A673 (cell line): ENCODE measurements at regions not wholly inside any gene's neighbourhood (a gene's known extent, or its start where the extent isn't known, plus 50 kb on each side); places are given as distances from the start of the nearest gene placed in this dataset.

Experiments used
- BruUV-seq: library from RNA; stranded (reverse); fragments of 400-500 nt; replicated peaks from 2 replicates; lab custom pipeline; 2021; lab: Mats Ljungman, UMichigan
- CTCF ChIA-PET: fragments of 300-600 bp; sonication (Branson Sonifier 250); formaldehyde crosslinking; loops from one replicate; lab custom pipeline; 2022; ENCODE audit warnings: antibody characterized with exemption; lab: Charles Lee
- POLR2A ChIA-PET: fragments of 300-600 bp; sonication (Branson Sonifier 250); formaldehyde crosslinking; loops from one replicate; lab custom pipeline; 2022; ENCODE audit warnings: antibody characterized with exemption; ENCODE audit not compliant: low non-redundant PET; lab: Charles Lee
- DNase-seq: peaks from one replicate; pipeline ENCODE4 v3.0.0-alpha.2; 2015; ENCODE audit warnings: low spot score
- H3K27ac ChIP-seq: fragments of 200-600 bp; sonication (generic); 2 replicates; pipeline ENCODE4 v1.5.1; 2016; ENCODE audit warnings: mixed run types, low read depth, mild to moderate bottlenecking, mixed read lengths, antibody characterized with exemption, low read length; ENCODE audit not compliant: poor library complexity, severe bottlenecking
- H3K27me3 ChIP-seq: fragments of 200-600 bp; sonication (generic); replicated peaks from 2 replicates; pipeline ENCODE4 v1.6.1; 2017; ENCODE audit warnings: mixed run types, low read depth, mild to moderate bottlenecking, mixed read lengths, antibody characterized with exemption, low read length; ENCODE audit not compliant: insufficient read depth, poor library complexity
- H3K36me3 ChIP-seq: fragments of 200-600 bp; sonication (generic); 2 replicates; pipeline ENCODE4 v1.6.1; 2016; ENCODE audit warnings: mixed run types, mild to moderate bottlenecking, mixed read lengths, antibody characterized with exemption, low read length; ENCODE audit not compliant: insufficient read depth, poor library complexity, severe bottlenecking
- H3K4me1 ChIP-seq: fragments of 200-600 bp; sonication (generic); 2 replicates; pipeline ENCODE4 v1.6.1; 2017; ENCODE audit warnings: mixed run types, mild to moderate bottlenecking, mixed read lengths, antibody characterized with exemption, low read length; ENCODE audit not compliant: insufficient read depth, poor library complexity, severe bottlenecking
- H3K4me3 ChIP-seq: fragments of 200-600 bp; sonication (generic); 2 replicates; pipeline ENCODE4 v1.5.1; 2016; ENCODE audit warnings: low read depth, mixed run types, mild to moderate bottlenecking, mixed read lengths, low read length; ENCODE audit not compliant: poor library complexity, severe bottlenecking
- H3K9me3 ChIP-seq: fragments of 200-600 bp; sonication (generic); 2 replicates; pipeline ENCODE4 v1.6.1; 2016; ENCODE audit warnings: mixed run types, low read depth, mild to moderate bottlenecking, mixed read lengths, antibody characterized with exemption, low read length; ENCODE audit not compliant: poor library complexity, severe bottlenecking
- EZH2 ChIP-seq: fragments of 200-600 bp; sonication (generic); IDR thresholded peaks from 2 replicates; pipeline ENCODE4 v1.6.1; 2017; ENCODE audit warnings: borderline replicate concordance, low read depth, mild to moderate bottlenecking, mixed read lengths, antibody characterized with exemption, low read length; ENCODE audit not compliant: poor library complexity, severe bottlenecking
- intact Hi-C: fragments of 100-400 bp; cut with micrococcal nuclease; formaldehyde crosslinking; loops from one replicate; pipeline ENCODE4 v1.10.0; 2022; ENCODE audit not compliant: unreplicated experiment
- TF ChIP-seq, protein P1 (sequence below): fragments of 300-800, 200-600 bp; sonication (generic); conservative IDR thresholded peaks from 2 replicates; pipeline ENCODE4 v1.5.1; 2017; ENCODE audit warnings: low read depth, mild to moderate bottlenecking, antibody characterized with exemption, low read length, moderate library complexity, mixed read lengths

DNA sequence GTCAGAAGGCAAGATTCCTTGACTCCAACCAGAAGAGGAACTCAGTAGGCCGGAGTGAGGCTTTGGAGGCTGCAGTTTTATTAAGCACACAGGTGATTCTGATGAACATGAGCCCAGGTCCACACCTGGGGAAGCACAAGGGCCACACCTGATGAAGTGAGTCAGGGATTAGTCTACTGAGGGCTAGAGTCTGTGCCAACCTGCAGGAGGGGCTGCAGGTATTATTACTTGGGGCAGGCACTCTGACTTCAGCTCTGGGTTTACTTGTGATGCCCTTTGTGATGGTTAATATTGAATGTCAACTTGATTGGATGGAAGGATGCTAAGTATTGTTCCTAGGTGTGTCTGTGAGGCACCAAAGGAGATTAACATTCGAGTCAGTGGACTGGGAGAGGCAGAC lies 75.2 kb upstream of the ZCCHC2 start:
- TF ChIP-seq, protein P1, sequence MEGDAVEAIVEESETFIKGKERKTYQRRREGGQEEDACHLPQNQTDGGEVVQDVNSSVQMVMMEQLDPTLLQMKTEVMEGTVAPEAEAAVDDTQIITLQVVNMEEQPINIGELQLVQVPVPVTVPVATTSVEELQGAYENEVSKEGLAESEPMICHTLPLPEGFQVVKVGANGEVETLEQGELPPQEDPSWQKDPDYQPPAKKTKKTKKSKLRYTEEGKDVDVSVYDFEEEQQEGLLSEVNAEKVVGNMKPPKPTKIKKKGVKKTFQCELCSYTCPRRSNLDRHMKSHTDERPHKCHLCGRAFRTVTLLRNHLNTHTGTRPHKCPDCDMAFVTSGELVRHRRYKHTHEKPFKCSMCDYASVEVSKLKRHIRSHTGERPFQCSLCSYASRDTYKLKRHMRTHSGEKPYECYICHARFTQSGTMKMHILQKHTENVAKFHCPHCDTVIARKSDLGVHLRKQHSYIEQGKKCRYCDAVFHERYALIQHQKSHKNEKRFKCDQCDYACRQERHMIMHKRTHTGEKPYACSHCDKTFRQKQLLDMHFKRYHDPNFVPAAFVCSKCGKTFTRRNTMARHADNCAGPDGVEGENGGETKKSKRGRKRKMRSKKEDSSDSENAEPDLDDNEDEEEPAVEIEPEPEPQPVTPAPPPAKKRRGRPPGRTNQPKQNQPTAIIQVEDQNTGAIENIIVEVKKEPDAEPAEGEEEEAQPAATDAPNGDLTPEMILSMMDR = no peak
- H3K27ac ChIP-seq = no peak overlapping the region
- H3K4me3 ChIP-seq = no peak overlapping the region
- POLR2A ChIA-PET = no interaction called here
- no peak for DNase-seq
- no peaks in the 10 kb centered on the region for H3K9me3 ChIP-seq
- H3K27me3 ChIP-seq = no peaks in the 10 kb centered on the region
- no peaks in the 10 kb centered on the region for H3K36me3 ChIP-seq
- intact Hi-C loops = loop anchor here (5.0 kb wide), 2 partner anchors 75 to 225 kb away; partner anchors contain the start of gene ZCCHC2
- CTCF ChIA-PET = no interaction called here
- no TSS peak for BruUV-seq
- peaks cover 51% of the 10 kb centered on the region for H3K4me1 ChIP-seq

DNA sequence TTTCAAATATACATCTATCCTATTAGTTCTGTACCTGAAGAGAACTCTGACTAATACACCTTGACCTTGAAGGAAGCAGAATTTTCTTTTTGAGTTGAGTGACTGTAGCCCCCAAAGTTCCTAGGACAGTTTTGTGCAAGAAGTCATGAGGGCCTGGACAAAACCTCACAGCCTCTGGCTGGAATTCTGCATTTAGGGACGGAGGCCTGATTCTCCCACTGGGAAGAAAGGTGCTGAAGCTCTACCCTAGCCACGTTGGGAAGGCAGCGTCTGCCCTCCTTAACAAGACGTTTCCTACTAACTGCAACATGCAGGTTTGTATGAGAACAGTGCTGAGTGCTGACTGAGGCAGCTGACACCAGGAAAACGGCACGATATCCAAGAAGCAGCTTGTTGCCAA lies 74.4 kb upstream of the ZCCHC2 start:
- TF ChIP-seq EZH2 = no peak
- TF ChIP-seq, protein P1 = no peak
- H3K4me3 ChIP-seq = no peak overlapping the region

DNA sequence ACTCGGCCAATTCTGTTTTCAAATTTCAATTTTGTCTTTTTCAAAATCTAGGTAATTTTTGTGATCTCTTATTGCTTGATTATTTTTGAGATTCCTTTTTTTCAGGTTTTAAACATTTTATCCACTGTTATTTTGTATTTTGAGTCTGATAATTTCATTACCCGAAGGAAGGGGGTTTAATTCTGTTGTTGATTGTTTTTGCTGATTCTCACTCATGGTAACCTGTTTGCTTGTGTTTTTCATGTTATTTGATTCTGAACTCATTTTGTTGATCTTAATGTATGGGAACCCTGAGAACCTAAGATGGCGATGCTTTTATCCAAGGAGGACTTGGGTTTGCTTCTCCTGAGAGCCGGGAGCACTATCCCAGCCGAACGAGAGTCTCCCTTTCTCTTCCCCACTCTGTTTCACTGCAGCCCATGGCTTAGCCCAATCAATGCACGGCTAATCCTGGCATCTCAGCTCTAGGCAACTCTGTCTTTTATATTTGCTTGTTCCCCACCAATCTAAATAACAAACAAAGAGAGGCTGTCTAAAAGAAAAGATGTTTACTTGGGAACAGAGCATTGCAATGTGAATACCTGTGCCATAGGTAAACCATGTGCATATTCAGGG lies 73.2 kb upstream of the ZCCHC2 start:
- H3K4me1 ChIP-seq = peaks cover 51% of the 10 kb centered on the region
- no peak overlapping the region for H3K27ac ChIP-seq
- BruUV-seq = no TSS peak
- intact Hi-C loops = loop anchor here (5.0 kb wide), 2 partner anchors 73 to 223 kb away; partner anchors contain the start of gene ZCCHC2
- H3K27me3 ChIP-seq = no peaks in the 10 kb centered on the region
- CTCF ChIA-PET = no interaction called here
- no peak for DNase-seq
- TF ChIP-seq, protein P1 = no peak
- TF ChIP-seq EZH2 = no peak
- no peaks in the 10 kb centered on the region for H3K36me3 ChIP-seq
- POLR2A ChIA-PET = no interaction called here
- no peaks in the 10 kb centered on the region for H3K9me3 ChIP-seq
- no peak overlapping the region for H3K4me3 ChIP-seq

More for the DNA sequence above, 74.4 kb upstream of the ZCCHC2 start:
- no peak overlapping the region for H3K27ac ChIP-seq
- CTCF ChIA-PET = no interaction called here
- no TSS peak for BruUV-seq
- no peaks in the 10 kb centered on the region for H3K9me3 ChIP-seq
- POLR2A ChIA-PET = no interaction called here
- peaks cover 52% of the 10 kb centered on the region for H3K4me1 ChIP-seq
- intact Hi-C loops = loop anchor here (5.0 kb wide), 2 partner anchors 74 to 224 kb away; partner anchors contain the start of gene ZCCHC2
- no peaks in the 10 kb centered on the region for H3K27me3 ChIP-seq
- no peak for DNase-seq
- H3K36me3 ChIP-seq = no peaks in the 10 kb centered on the region
